K562 (cell line): ENCODE measurements at regions not wholly inside any gene's neighbourhood (a gene's known extent, or its start where the extent isn't known, plus 50 kb on each side); places are given as distances from the start of the nearest gene placed in this dataset.

Experiments
- ATAC-seq: fragments of 200-7000 bp; cut with Tn5 transposase; 3 replicates; pipeline ENCODE4 v1.9.1; 2020; ENCODE audit warnings: moderate library complexity
- BruUV-seq: library from RNA; stranded (reverse); fragments of 400-500 nt; replicated peaks from 2 replicates; lab custom pipeline; 2021; lab: Mats Ljungman, UMichigan
- CTCF ChIA-PET: fragments of 300-600 bp; formaldehyde crosslinking; extraction: SDS; loops from one replicate; lab custom pipeline; 2021; ENCODE audit warnings: low intra/inter-chr PET ratio; lab: Yijun Ruan, JAX
- POLR2A ChIA-PET: fragments of 300-600, 350-650 bp; sonication (Branson Sonifier 250); formaldehyde crosslinking; extraction: SDS; loops from one replicate; lab custom pipeline; 2021; ENCODE audit warnings: antibody characterized with exemption, inconsistent platforms; lab: Yijun Ruan, JAX
- DNase-seq, 4 experiments: peaks; one replicate each; pipeline versions ENCODE4 v3.0.0 to v3.0.0-alpha.2; 2011 to 2018; ENCODE audit warnings: low spot score in 3 of 4, mixed read lengths in 3 of 4; ENCODE audit errors: extremely low read depth in 1 of 4
- FAIRE-seq: peaks from 2 replicates; lab custom pipeline; 2011; peaks lifted over from hg19 to GRCh38; lab: Jason Lieb, UNC
- H2AFZ ChIP-seq: 2 replicates; pipeline ENCODE4 v1.6.0; 2011; ENCODE audit warnings: low read depth, low read length, control low read depth, inconsistent platforms
- H3K27ac ChIP-seq: fragments of 200-600 bp; 3 replicates; pipeline ENCODE4 v1.8.0; 2011; ENCODE audit warnings: low read depth, mild to moderate bottlenecking, control low read depth, inconsistent platforms, low read length, moderate library complexity, mixed read lengths; ENCODE audit errors: extremely low read depth
- H3K27me3 ChIP-seq, 2 experiments: fragments of 300-600 bp in 1 of 2; 2 replicates in 1 of 2; 3 replicates in 1 of 2; pipeline versions ENCODE4 v1.6.0 to v1.8.0; 2011; ENCODE audit warnings: inconsistent platforms in 2 of 2, low read length in 2 of 2, mild to moderate bottlenecking in 1 of 2, mixed read lengths in 1 of 2, moderate library complexity in 1 of 2; ENCODE audit not compliant: control insufficient read depth in 2 of 2, insufficient read depth in 2 of 2
- H3K36me3 ChIP-seq: fragments of 300-600 bp; 3 replicates; pipeline ENCODE4 v1.8.0; 2011; ENCODE audit warnings: mild to moderate bottlenecking, low read length, inconsistent platforms; ENCODE audit not compliant: control insufficient read depth, insufficient read depth
- H3K4me1 ChIP-seq, 2 experiments: fragments of 200-600 bp in 1 of 2; replicated peaks in 1 of 2; 2 replicates in 1 of 2; 3 replicates in 1 of 2; pipeline versions ENCODE4 v1.5.1 to v1.8.0; 2011; ENCODE audit warnings: inconsistent platforms in 2 of 2, low read length in 2 of 2, mild to moderate bottlenecking in 1 of 2, mixed read lengths in 1 of 2, moderate library complexity in 1 of 2; ENCODE audit not compliant: control insufficient read depth in 2 of 2, insufficient read depth in 2 of 2
- H3K4me2 ChIP-seq: 2 replicates; pipeline ENCODE4 v1.6.1; 2011; ENCODE audit warnings: low read length, control low read depth, inconsistent platforms, mixed read lengths; ENCODE audit not compliant: insufficient read depth
- H3K4me3 ChIP-seq: fragments of 200-600 bp; sonication (generic), shearing (Covaris generic); 2 replicates; pipeline ENCODE4 v1.5.1; 2016; ENCODE audit warnings: control low read depth, inconsistent platforms
- H3K79me2 ChIP-seq: fragments of 200-600 bp; 3 replicates; pipeline ENCODE4 v1.8.0; 2011; ENCODE audit warnings: low read length, inconsistent platforms; ENCODE audit not compliant: control insufficient read depth, insufficient read depth
- H3K9ac ChIP-seq, 2 experiments: 2 replicates each; pipeline versions ENCODE4 v1.6.0 to v1.6.1; 2011; ENCODE audit warnings: low read depth in 2 of 2, low read length in 2 of 2, control low read depth in 1 of 2, inconsistent platforms in 1 of 2, mild to moderate bottlenecking in 1 of 2, mixed read lengths in 1 of 2; ENCODE audit not compliant: insufficient read depth in 1 of 2
- H3K9me1 ChIP-seq: one replicate; pipeline ENCODE4 v1.6.0; 2011; ENCODE audit warnings: inconsistent platforms, mild to moderate bottlenecking, low read length, moderate library complexity; ENCODE audit not compliant: control insufficient read depth, insufficient read depth
- H3K9me3 ChIP-seq: replicated peaks from 2 replicates; pipeline ENCODE4 v1.5.1; 2011; ENCODE audit warnings: low read depth, low read length, inconsistent platforms; ENCODE audit not compliant: control insufficient read depth, insufficient read depth
- H4K20me1 ChIP-seq: replicated peaks from 2 replicates; pipeline ENCODE4 v1.6.1; 2011; ENCODE audit warnings: low read length, inconsistent platforms, mixed read lengths; ENCODE audit not compliant: control insufficient read depth, insufficient read depth
- CBFA2T3 ChIP-seq: fragments of 450-650 bp; IDR thresholded peaks from 2 replicates; pipeline ENCODE4 v1.6.1; 2017
- ELK1 ChIP-seq: sonication (generic); formaldehyde crosslinking; IDR thresholded peaks from 2 replicates; pipeline ENCODE4 v1.8.1; 2022; ENCODE audit warnings: missing genetic modification reagents
- NFIC ChIP-seq: fragments of 450-650 bp; IDR thresholded peaks from 2 replicates; pipeline ENCODE4 v1.6.1; 2017; ENCODE audit warnings: mild to moderate bottlenecking, inconsistent platforms
- RBFOX2 ChIP-seq: fragments of 200-400 bp; formaldehyde crosslinking; IDR thresholded peaks from 2 replicates; pipeline ENCODE4 v1.6.1; 2017; ENCODE audit warnings: low read depth, mild to moderate bottlenecking, low read length, moderate library complexity
- TBL1XR1 ChIP-seq, 2 experiments: IDR thresholded peaks; 2 replicates each; pipeline ENCODE4 v1.6.1; 2012; ENCODE audit warnings: improper control_type of control experiment in 2 of 2, low read length in 2 of 2, mild to moderate bottlenecking in 1 of 2
- TCF7L2 ChIP-seq: fragments of 150-350 bp; IDR thresholded peaks from 2 replicates; pipeline ENCODE4 v1.6.1; 2016; ENCODE audit warnings: low read depth, mild to moderate bottlenecking, low read length, moderate library complexity
- WGBS: fragments of 100-300 bp; shearing (Covaris generic); methylation state at CpG from one replicate; pipeline ENCODE4 v1.1.6; 2016; ENCODE audit warnings: low coverage, mixed read lengths; ENCODE audit not compliant: insufficient coverage; ENCODE audit errors: missing lambda C conversion rate; 5-methylcytosine and 5-hydroxymethylcytosine counted together
- in situ Hi-C: fragments of 300-500 bp; cut with MboI; formaldehyde crosslinking; loops from 4 replicates; pipeline ENCODE4 v1.15.0; 2018; ENCODE audit warnings: inconsistent platforms, mixed read lengths
- intact Hi-C: fragments of 100-400 bp; cut with micrococcal nuclease; formaldehyde crosslinking; loops from 2 replicates; pipeline ENCODE4 v1.14.2; 2022
- TF ChIP-seq, protein P1 (sequence below): fragments of 250-450 bp; sonication (Bioruptor Pico); IDR thresholded peaks from 2 replicates; pipeline ENCODE4 v1.9.0; 2021; ENCODE audit warnings: mild to moderate bottlenecking

GRCh38 chr3:178203650-178204049, 332.6 kb upstream of the KCNMB2 start (continued):
- TF ChIP-seq TBL1XR1 (IDR thresholded peaks at IDR 0.05; ENCODE audit: low read length in 2 of 2) (no peak), ELK1 (no peak)
- TF ChIP-seq, protein P1, sequence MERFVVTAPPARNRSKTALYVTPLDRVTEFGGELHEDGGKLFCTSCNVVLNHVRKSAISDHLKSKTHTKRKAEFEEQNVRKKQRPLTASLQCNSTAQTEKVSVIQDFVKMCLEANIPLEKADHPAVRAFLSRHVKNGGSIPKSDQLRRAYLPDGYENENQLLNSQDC (CRISPR knock-in tag): no peak

- no TSS peak for BruUV-seq
- no peaks in the 10 kb centered on the region for H3K9me3 ChIP-seq
- FAIRE-seq: no peak
- TF ChIP-seq TCF7L2: no peak
- TF ChIP-seq CBFA2T3: 0 out of 2 replicates have a peak, but pooled peaks have one; percentile 37
- TF ChIP-seq RBFOX2: no peak
- TF ChIP-seq NFIC: 0 out of 2 replicates have a peak, but pooled peaks have one; percentile 30
- TF ChIP-seq, all 486 proteins: peak for 2
- H3K4me2 ChIP-seq: no peak overlapping the region
- DNase-seq (no peak), ATAC-seq (no peak)
- H3K4me3 ChIP-seq: no peak overlapping the region
- no peaks in the 10 kb centered on the region for H3K79me2 ChIP-seq
- no peak overlapping the region for H3K9ac ChIP-seq
- H3K27ac ChIP-seq: no peak overlapping the region
- H4K20me1 ChIP-seq: no peaks in the 10 kb centered on the region
- 67% methylated on average over 1 of the region's 1 CpG for WGBS
- H3K36me3 ChIP-seq: no peaks in the 10 kb centered on the region
- intact Hi-C loops: no loop called here
- H3K27me3 ChIP-seq: no peaks in the 10 kb centered on the region
- ChIA-PET CTCF (no interaction called here), POLR2A (interaction anchor here (1.1 kb wide), 1 partner anchor 34 kb away, joined by 3 read pairs; no protein-coding TSS in a partner anchor)
- peaks cover 0 to 2% of the 10 kb centered on the region in 2 experiments; a peak in 1 of 5 replicates for H3K4me1 ChIP-seq
- H2AFZ ChIP-seq: no peak overlapping the region
- H3K9me1 ChIP-seq: no peaks in the 10 kb centered on the region
- in situ Hi-C loops: no loop called here
Measured at GRCh38 chr3:178205740-178206139, 330.5 kb upstream of the KCNMB2 start.
